HG02884 (cell line): ENCODE measurements at regions not wholly inside any gene's neighbourhood (a gene's known extent, or its start where the extent isn't known, plus 50 kb on each side); places are given as distances from the start of the nearest gene placed in this dataset.
"Not testable (repeated sequence)": the region's sequence is repeated elsewhere in the genome, so short reads cannot be mapped to it uniquely, and the experiment has no call there.

Source experiments
- ATAC-seq: cut with Tn5 transposase; IDR thresholded peaks from one replicate; pipeline ENCODE4 v1.9.1; 2021; ENCODE audit warnings: mild to moderate bottlenecking, moderate library complexity; ENCODE audit not compliant: unreplicated experiment

DNA sequence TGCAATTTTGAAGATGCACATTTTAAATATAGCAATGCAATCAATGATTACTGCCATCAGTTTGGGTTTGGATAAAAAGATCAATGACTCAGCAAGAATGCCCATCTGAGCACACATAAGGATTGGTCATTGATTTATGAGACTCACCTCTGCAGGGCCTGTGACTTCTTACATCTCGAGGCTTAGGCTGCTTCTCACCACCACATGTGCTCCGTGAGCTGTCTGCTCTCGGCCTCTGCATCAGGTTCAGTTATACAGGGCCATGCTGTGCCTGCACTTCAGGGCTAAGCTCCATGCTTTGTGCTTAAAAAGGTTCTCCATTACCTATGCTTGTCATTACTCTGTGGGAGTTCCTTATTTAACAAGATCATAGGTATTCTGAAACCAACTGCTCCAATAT is 887.5 kb downstream of the DIPK2A start:
- ATAC-seq = no peak

DNA sequence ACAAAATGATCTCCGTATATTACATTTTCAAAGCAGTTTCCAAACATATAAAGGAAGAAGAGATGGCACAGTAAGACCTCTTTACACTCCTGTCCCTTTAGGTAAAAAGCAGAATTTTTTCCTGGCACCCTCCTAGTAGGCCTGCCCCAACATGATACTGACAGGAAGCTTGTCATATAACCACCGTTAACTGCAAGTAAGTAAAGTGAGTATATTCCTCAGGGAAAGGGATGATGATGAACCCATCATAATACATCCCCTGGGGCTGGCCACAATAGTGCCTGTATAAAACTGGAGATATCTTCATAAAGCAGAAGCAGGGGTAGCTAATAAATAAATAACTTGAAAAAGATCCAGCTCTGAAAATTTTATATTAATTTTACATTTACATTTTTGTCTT is 893.0 kb downstream of the DIPK2A start:
- no peak for ATAC-seq

DNA sequence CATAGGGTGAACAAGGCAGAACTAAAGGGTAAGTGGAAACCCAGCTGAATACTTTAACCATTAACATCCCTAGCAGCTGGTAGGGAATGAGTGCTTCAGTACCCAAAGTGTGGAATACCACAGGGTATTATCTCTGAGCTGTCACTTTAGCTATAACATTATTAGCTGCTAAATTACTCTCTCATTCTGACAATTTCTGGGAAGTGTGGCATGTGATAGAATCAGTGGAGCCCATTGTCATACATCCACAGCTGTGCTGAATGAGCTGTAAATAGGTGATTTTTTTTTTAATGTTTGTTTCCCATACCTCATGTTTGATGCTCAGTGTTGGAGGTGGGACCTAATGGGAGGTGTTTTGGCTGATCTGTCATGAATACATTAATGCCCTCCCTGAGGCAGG is 894.3 kb downstream of the DIPK2A start:
- no peak for ATAC-seq

GRCh38 chr3:144866476-144866875 is 894.9 kb downstream of the DIPK2A start:
- ATAC-seq = no peak

DNA sequence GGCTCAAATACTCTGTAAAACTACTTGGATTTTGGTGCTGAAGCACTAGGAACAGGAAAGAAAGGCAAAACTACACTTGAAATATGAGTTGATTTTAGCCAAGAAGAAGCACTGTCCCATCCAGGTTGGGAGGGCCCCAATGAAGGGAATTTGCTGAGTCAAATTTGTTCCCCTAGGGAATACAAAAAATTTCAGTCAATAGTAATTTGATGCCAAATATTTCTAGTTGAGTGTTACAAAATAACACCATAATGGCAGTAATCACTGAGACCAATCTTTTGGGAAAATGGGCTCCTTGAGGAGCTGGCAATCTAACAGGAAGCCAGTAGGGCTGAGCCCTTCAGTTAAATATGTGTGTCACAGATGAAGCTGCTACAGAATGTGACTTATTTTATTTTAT is 896.9 kb downstream of the DIPK2A start:
- no peak for ATAC-seq

DNA sequence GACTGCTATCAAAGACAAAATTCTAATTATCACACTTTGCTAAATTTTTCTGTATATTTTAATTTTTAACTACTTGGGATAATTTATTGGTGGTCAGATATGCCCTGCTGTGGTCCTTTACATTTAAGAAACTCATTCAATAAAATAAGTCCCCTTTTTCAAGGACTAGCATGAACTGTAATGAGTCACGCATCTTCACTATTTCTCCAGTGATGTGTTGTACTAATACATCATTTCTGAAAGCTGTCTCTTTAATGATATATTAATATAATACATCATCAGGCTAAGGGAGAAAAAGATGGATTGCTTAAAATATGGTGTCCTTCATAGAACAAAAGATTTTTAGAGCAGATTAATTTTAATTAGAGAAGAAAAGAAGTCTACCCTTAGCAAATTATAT is 901.4 kb downstream of the DIPK2A start:
- ATAC-seq = no peak

DNA sequence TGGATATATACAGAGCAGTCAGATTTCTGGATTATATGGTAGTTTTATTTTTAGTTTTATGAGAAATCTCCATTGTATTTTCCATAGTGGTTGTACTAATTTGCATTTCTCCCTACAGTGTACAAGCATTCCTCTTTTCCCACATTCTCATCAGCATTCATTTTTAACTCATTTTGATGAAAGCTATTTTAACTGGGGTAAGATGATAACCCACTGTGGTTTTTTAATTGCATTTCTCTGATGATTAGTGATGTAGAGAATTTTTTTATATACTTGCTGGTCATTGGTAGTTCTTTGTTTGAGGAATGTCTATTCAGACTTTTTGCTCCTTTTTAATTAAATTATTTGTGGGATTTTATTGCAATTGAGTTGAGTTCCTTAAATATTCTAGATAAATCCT is 903.6 kb downstream of the DIPK2A start:
- no peak for ATAC-seq

GRCh38 chr3:144877356-144877755 is 905.7 kb downstream of the DIPK2A start:
- ATAC-seq = no peak

DNA sequence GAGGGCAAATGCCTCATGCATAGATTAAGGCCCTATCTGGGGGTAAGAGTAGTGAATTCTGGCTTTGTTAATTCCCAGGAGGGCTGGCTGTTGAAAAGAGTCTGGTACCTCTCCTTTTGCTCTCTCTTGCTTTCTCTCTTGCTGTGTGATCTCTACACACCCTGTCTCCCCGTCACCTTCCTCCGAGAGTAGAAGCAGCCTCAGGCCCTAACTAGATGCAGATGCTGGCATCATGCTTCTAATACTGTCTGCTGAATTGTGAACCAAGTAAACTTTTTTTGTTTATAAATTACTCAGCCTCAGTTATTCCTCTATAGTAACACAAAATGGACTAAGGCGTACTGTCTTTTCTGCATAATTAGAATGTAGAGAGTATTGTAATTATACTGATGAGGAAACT is 908.1 kb downstream of the DIPK2A start:
- no peak for ATAC-seq

GRCh38 chr3:144893980-144894379 is 922.4 kb downstream of the DIPK2A start:
- no peak for ATAC-seq

DNA sequence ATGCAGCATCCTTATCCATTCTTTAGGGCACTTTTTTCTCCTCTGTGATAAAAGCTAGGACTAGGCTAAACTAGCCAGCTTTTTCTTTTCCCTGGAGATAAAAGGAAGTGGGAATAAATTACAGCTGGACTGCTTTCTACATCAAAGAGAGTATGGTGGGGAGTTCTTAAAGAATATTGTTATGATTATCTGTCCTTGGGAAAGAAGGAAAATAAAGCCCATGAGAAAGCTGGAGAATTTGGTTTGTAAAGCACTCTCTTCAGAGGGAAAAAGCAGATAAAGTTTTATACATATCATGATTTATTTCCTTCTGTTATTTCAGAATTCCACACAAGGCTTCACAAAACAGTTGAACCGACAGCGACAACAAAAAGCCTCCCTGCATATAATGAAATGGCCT is 923.0 kb downstream of the DIPK2A start:
- no peak for ATAC-seq

- ATAC-seq = no peak
These were observed 928.7 kb downstream of the DIPK2A start for GRCh38 chr3:144900366-144900765.

- ATAC-seq = not testable (repeated sequence)
These were observed 936.0 kb downstream of the DIPK2A start for GRCh38 chr3:144907581-144907980.

- ATAC-seq = no peak
These were observed 941.3 kb downstream of the DIPK2A start for GRCh38 chr3:144912968-144913367.

GRCh38 chr3:144915202-144915601 is 943.6 kb downstream of the DIPK2A start:
- ATAC-seq = no peak

DNA sequence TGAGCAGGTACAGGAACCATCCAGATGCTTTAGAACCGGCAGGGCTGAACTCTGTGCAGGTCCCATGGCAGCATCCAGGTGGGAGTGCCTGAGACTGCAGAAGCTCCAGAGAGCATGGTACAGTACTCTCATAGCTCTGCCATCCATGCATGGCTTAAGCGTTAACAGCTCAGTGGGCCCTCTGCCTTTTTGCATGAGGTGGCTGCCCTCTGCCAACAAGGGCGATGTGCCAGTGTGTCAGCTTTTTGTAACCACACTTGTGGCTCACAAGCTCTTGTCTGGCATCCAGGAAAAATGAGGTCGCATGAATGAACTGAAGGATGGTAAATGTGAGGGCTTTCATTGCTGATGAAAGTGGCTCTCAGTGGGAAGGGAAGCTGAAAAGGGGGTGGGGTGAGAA is 950.1 kb downstream of the DIPK2A start:
- no peak for ATAC-seq

DNA sequence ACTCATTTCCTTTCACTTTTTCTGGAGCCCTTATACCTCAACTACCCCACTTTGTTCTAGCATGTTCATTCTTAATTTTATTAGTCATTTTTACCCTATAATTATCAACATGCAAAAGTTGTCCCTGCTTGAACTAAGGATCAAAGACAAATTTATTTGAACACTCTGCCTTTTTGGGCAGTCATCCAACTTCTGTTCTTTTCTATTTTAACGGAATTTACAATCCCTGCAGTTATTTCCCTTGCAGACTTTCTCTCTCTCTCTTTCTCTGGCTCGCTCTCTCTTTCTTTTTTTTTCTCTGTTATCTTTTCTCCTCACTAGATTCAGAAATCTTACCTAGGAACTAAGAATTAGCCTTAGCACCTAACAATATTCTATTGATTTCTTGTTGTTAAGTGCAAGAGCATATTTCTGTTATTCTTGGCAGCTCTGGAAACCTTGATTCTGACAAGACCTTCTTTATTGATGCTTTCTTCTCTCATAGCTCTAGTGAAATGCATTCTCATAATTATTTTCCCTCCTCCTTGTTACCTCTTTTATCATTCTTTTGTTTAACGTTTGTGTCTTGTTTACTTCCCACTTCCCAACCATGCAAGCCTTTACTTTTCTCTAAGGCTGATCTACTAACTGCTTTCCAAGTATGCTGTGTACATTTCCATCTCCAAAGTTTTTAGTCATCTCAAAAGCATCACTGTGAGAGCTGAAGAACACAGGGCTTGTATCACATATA is 951.6 kb downstream of the DIPK2A start:
- ATAC-seq = no peak

GRCh38 chr3:144930431-144930830 is 958.8 kb downstream of the DIPK2A start:
- ATAC-seq = no peak

DNA sequence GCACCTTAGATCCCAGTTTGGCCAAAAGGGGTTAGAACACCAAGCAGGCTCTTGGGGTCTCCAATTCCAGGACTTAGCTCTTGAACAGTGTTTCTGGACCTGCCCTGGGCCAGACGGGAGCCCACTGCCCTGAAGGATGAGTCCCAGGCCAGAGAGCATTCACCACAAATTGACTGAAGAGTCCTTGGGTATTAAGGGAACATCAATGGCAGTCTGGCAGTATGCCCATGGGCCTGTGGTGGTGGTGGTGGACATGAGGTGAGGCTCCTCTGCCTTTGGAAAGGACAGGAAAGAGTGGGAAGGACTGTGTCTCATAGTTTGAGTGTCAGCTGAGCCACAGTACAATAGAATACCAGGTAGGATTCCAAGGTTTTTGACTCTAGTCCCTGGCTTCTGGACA is 960.0 kb downstream of the DIPK2A start:
- ATAC-seq = no peak

DNA sequence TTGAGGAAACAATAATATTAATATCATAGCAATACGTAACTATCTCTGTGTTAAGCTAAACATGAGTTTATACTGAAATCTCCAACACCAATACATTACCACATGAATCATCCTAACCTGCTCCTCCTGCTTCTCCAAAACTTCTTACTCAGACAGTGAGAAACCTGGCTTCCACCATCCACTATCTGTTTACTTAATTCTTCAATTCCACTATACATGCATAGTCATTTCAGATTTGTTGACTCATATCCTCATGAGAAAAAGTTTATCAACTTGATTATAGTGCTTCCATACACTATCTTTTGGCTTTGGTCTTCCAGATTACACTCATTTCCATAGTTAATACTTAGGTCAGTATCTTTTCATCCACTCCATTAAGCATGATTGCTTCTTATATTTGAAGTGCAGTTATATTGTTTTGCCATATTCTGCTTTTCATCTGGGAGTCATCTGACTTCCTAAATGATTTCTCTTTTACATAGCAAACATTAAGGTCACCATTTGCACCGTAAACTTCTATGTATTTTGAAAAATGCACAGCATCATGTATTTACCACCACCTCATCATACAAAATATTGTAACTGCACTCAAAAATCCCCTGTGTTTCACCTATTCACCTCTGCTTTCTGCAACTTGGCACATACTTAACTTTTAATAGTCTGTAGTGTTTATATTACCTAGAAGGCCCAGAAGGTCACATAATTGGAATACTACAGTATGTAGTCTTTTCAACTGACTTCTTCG is 970.6 kb downstream of the DIPK2A start:
- no peak for ATAC-seq

GRCh38 chr3:144942838-144943197 is 971.2 kb downstream of the DIPK2A start:
- no peak for ATAC-seq

- no peak for ATAC-seq
These were observed 976.3 kb downstream of the DIPK2A start for GRCh38 chr3:144947895-144948294.

GRCh38 chr3:144948711-144949110 is 977.1 kb downstream of the DIPK2A start:
- ATAC-seq = no peak
